Tibial nerve (tissue), 4 donors: ENCODE measurements at regions not wholly inside any gene's neighbourhood (a gene's known extent, or its start where the extent isn't known, plus 50 kb on each side); places are given as distances from the start of the nearest gene placed in this dataset.

Experiments used
- EP300 ChIP-seq, 2 donors: sonication (generic); formaldehyde crosslinking; IDR thresholded peaks; one replicate each; pipeline ENCODE4 v1.6.1; 2017; ENCODE audit warnings: antibody characterized with exemption in 2 of 2, mild to moderate bottlenecking in 1 of 2
- POLR2A ChIP-seq, 2 donors: fragments of 450-650 bp; IDR thresholded peaks; one replicate each; pipeline ENCODE4 v1.6.1; 2017; ENCODE audit warnings: antibody characterized with exemption in 2 of 2, mild to moderate bottlenecking in 2 of 2, moderate library complexity in 2 of 2
- TF ChIP-seq, protein P1 (sequence below), 5 experiments: fragments of 200-600 bp in 3 of 5; fragments of 450-650 bp in 2 of 5; sonication (generic) in 3 of 5; IDR thresholded peaks; one replicate each; pipeline ENCODE4 v1.5.1; 2016 to 2019; ENCODE audit warnings: antibody characterized with exemption in 5 of 5, mild to moderate bottlenecking in 3 of 5, moderate library complexity in 2 of 5

GRCh38 chrX:40148385-40149285 lies 50.9 kb upstream of the BCOR start:
- TF ChIP-seq, protein P1, sequence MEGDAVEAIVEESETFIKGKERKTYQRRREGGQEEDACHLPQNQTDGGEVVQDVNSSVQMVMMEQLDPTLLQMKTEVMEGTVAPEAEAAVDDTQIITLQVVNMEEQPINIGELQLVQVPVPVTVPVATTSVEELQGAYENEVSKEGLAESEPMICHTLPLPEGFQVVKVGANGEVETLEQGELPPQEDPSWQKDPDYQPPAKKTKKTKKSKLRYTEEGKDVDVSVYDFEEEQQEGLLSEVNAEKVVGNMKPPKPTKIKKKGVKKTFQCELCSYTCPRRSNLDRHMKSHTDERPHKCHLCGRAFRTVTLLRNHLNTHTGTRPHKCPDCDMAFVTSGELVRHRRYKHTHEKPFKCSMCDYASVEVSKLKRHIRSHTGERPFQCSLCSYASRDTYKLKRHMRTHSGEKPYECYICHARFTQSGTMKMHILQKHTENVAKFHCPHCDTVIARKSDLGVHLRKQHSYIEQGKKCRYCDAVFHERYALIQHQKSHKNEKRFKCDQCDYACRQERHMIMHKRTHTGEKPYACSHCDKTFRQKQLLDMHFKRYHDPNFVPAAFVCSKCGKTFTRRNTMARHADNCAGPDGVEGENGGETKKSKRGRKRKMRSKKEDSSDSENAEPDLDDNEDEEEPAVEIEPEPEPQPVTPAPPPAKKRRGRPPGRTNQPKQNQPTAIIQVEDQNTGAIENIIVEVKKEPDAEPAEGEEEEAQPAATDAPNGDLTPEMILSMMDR (IDR thresholded peaks at IDR 0.05) = no peak
- TF ChIP-seq POLR2A (IDR thresholded peaks at IDR 0.05) (no peak), EP300 (IDR thresholded peaks at IDR 0.05) (no peak)
